ENCODE measurements at regions not wholly inside any gene's neighbourhood (a gene's known extent, or its start where the extent isn't known, plus 50 kb on each side); places are given as distances from the start of the nearest gene placed in this dataset.

DNA sequence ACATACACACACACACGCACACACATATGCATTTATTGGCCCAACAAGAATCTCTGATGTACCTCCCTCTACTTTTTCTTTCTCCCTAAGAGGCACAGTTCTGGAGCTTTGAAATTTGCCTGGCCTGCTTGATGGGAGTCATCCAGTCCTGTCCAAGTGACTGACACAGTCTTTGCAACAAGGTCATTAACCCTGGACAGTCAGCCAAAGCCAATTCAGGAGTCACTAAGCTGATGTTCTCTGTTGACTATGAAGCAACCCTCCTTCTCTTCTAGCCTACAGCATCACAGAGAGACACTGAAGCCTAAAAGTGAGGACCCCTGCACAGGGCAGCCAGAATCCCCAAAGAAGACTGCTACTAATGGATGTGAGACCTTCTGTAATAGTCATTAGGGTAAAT is 123.1 kb downstream of the HHIPL2 start (continued):
- TF ChIP-seq RBBP5 (IDR thresholded peaks at IDR 0.05; ENCODE audit: borderline replicate concordance, low read depth, low read length) = no peak

GRCh38 chr1:222421380-222421779 is 126.5 kb downstream of the HHIPL2 start:
- Histone ChIP-seq H3K56ac (replicated peaks; ENCODE audit: insufficient read length, low read depth, low read length) (no peak overlapping the region), H4K5ac (ENCODE audit: insufficient read length, low read depth, low read length) (no peak overlapping the region), H3K4me1 (replicated peaks in 1 of 4; ENCODE audit: control insufficient read depth in 3 of 4, insufficient read depth in 4 of 4, low read length in 3 of 4) (no peaks in the 10 kb centered on the region), H2AFZ (ENCODE audit: low read length) (no peak overlapping the region), H3K27me3 (replicated peaks in 1 of 4; ENCODE audit: control insufficient read depth in 3 of 4, extremely low read depth in 1 of 4, insufficient read depth in 3 of 4, low read length in 3 of 4) (no peaks in the 10 kb centered on the region), H4K8ac (ENCODE audit: extremely low read depth, insufficient read depth, low read length) (no peak overlapping the region), H3K18ac (ENCODE audit: extremely low read depth, low read length) (no peak overlapping the region), H3K36me3 (ENCODE audit: control insufficient read depth in 2 of 4, insufficient read depth in 4 of 4, low read length in 3 of 4) (no peaks in the 10 kb centered on the region), H3K79me2 (ENCODE audit: control insufficient read depth in 1 of 2, insufficient read depth in 2 of 2, low read length in 2 of 2) (no peaks in the 10 kb centered on the region), H2BK5ac (ENCODE audit: low read depth, low read length) (no peak overlapping the region), H3K9me3 (ENCODE audit: insufficient read depth in 2 of 2, low read depth in 1 of 2, low read length in 1 of 2) (no peaks in the 10 kb centered on the region), H3K23me2 (ENCODE audit: low read depth, low read length) (no peaks in the 10 kb centered on the region), H2BK120ac (replicated peaks; ENCODE audit: low read depth, low read length) (no peak overlapping the region), H4K20me1 (replicated peaks in 1 of 2; ENCODE audit: control insufficient read depth in 1 of 2, insufficient read depth in 2 of 2, low read length in 2 of 2) (no peaks in the 10 kb centered on the region), H3K23ac (ENCODE audit: insufficient read length) (no peak overlapping the region), H2BK12ac (ENCODE audit: low read depth, low read length) (no peak overlapping the region), H3K4me3 (ENCODE audit: extremely low read depth in 1 of 4, insufficient read depth in 2 of 4, low read depth in 3 of 4, low read length in 4 of 4) (no peak overlapping the region), H3K9ac (replicated peaks in 1 of 4; ENCODE audit: extremely low read depth in 1 of 4, low read depth in 3 of 4, low read length in 3 of 4) (no peak overlapping the region), H3K79me1 (ENCODE audit: low read depth, low read length) (no peaks in the 10 kb centered on the region), H2BK15ac (ENCODE audit: low read length) (no peak overlapping the region), H3K4ac (replicated peaks; ENCODE audit: insufficient read length, low read depth, low read length) (no peak overlapping the region), H4K91ac (replicated peaks; ENCODE audit: insufficient read length, low read length) (no peak overlapping the region), H3K14ac (ENCODE audit: insufficient read length) (no peak overlapping the region), H2BK20ac (ENCODE audit: low read length) (no peak overlapping the region), H3K4me2 (ENCODE audit: insufficient read depth in 1 of 2, low read depth in 2 of 2, low read length in 2 of 2) (no peak overlapping the region), H3K27ac (ENCODE audit: low read depth, low read length) (no peak overlapping the region), H2AK5ac (ENCODE audit: low read depth, low read length) (no peak overlapping the region)
- no peak for DNase-seq (ENCODE audit: low read depth in 1 of 2, low spot score in 2 of 2)
- FAIRE-seq = no peak
- CTCF ChIA-PET (ENCODE audit: partially characterized antibody) = interaction anchor here (0.8 kb wide), 1 partner anchor 34 kb away, joined by 3 read pairs; no protein-coding TSS in a partner anchor
- POLR2A ChIA-PET (ENCODE audit: partially characterized antibody) = no interaction called here
- no peak for TF ChIP-seq SAP30 (IDR thresholded peaks at IDR 0.05; ENCODE audit: insufficient read depth, insufficient replicate concordance, low read length)

Data from H1 (cell line).